ENCODE measurements at regions not wholly inside any gene's neighbourhood (a gene's known extent, or its start where the extent isn't known, plus 50 kb on each side); places are given as distances from the start of the nearest gene placed in this dataset.

GRCh38 chr13:59447031-59447430 lies 716.7 kb downstream of the DIAPH3 start:
- DNase-seq (ENCODE audit: low read depth), result no peak

- DNase-seq (ENCODE audit: low read depth), result peak; percentile 67
Observed at GRCh38 chr13:59447846-59448620, 715.7 kb downstream of the DIAPH3 start.

GRCh38 chr13:59449750-59450149 lies 714.0 kb downstream of the DIAPH3 start:
- DNase-seq (ENCODE audit: low read depth), result no peak

- DNase-seq (ENCODE audit: low read depth), result no peak
Observed at GRCh38 chr13:59450229-59450628, 713.5 kb downstream of the DIAPH3 start.

GRCh38 chr13:59451236-59451635 lies 712.5 kb downstream of the DIAPH3 start:
- DNase-seq (ENCODE audit: low read depth), result no peak

GRCh38 chr13:59452189-59452890 lies 711.4 kb downstream of the DIAPH3 start:
- no peak for DNase-seq (ENCODE audit: low read depth)

GRCh38 chr13:59458908-59459579 lies 704.7 kb downstream of the DIAPH3 start:
- peak; percentile 78 for DNase-seq (ENCODE audit: low read depth)

- DNase-seq (ENCODE audit: low read depth), result peak; percentile 17
Observed at GRCh38 chr13:59459972-59460371, 703.8 kb downstream of the DIAPH3 start.

GRCh38 chr13:59461411-59461810 lies 702.3 kb downstream of the DIAPH3 start:
- no peak for DNase-seq (ENCODE audit: low read depth)

GRCh38 chr13:59463023-59463422 lies 700.7 kb downstream of the DIAPH3 start:
- no peak for DNase-seq (ENCODE audit: low read depth)

GRCh38 chr13:59464926-59465325 lies 698.8 kb downstream of the DIAPH3 start:
- DNase-seq (ENCODE audit: low read depth), result no peak

GRCh38 chr13:59468396-59468795 lies 695.3 kb downstream of the DIAPH3 start:
- no peak for DNase-seq (ENCODE audit: low read depth)

GRCh38 chr13:59471106-59471505 lies 692.6 kb downstream of the DIAPH3 start:
- DNase-seq (ENCODE audit: low read depth), result no peak

- DNase-seq (ENCODE audit: low read depth), result no peak
Observed at GRCh38 chr13:59472134-59472533, 691.6 kb downstream of the DIAPH3 start.

GRCh38 chr13:59474696-59475095 lies 689.0 kb downstream of the DIAPH3 start:
- no peak for DNase-seq (ENCODE audit: low read depth)

GRCh38 chr13:59475911-59476310 lies 687.8 kb downstream of the DIAPH3 start:
- no peak for DNase-seq (ENCODE audit: low read depth)

- no peak for DNase-seq (ENCODE audit: low read depth)
Observed at GRCh38 chr13:59476366-59476765, 687.4 kb downstream of the DIAPH3 start.

- DNase-seq (ENCODE audit: low read depth), result no peak
Observed at GRCh38 chr13:59477011-59477410, 686.7 kb downstream of the DIAPH3 start.

- DNase-seq (ENCODE audit: low read depth), result no peak
Observed at GRCh38 chr13:59478908-59479307, 684.8 kb downstream of the DIAPH3 start.

GRCh38 chr13:59479629-59480028 lies 684.1 kb downstream of the DIAPH3 start:
- no peak for DNase-seq (ENCODE audit: low read depth)

- DNase-seq (ENCODE audit: low read depth), result no peak
Observed at GRCh38 chr13:59480396-59481259, 683.1 kb downstream of the DIAPH3 start.
